OCI-LY7 (cell line): ENCODE measurements at regions not wholly inside any gene's neighbourhood (a gene's known extent, or its start where the extent isn't known, plus 50 kb on each side); places are given as distances from the start of the nearest gene placed in this dataset.
"Not testable (repeated sequence)": the region's sequence is repeated elsewhere in the genome, so short reads cannot be mapped to it uniquely, and the experiment has no call there.

Experiments used
- BruUV-seq: library from RNA; stranded (reverse); fragments of 400-500 nt; replicated peaks from 2 replicates; lab custom pipeline; 2021; lab: Mats Ljungman, UMichigan
- CTCF ChIA-PET: fragments of 300-600 bp; sonication (Branson Sonifier 250); formaldehyde crosslinking; loops from one replicate; lab custom pipeline; 2022; ENCODE audit warnings: antibody characterized with exemption; ENCODE audit not compliant: unreplicated experiment; lab: Charles Lee
- POLR2A ChIA-PET: fragments of 300-600 bp; sonication (Branson Sonifier 250); formaldehyde crosslinking; loops from one replicate; lab custom pipeline; 2022; ENCODE audit warnings: antibody characterized with exemption; lab: Charles Lee
- DNase-seq: peaks from one replicate; pipeline ENCODE4 v3.0.0-alpha.2; 2015; ENCODE audit warnings: low spot score
- H2AFZ ChIP-seq: fragments of 200-600 bp; sonication (generic), shearing (Covaris generic); 2 replicates; pipeline ENCODE4 v1.6.1; 2014; ENCODE audit warnings: mild to moderate bottlenecking, antibody characterized with exemption, low read length, moderate library complexity
- H3K27ac ChIP-seq: fragments of 200-600 bp; sonication (generic); 2 replicates; pipeline ENCODE4 v1.5.1; 2014; ENCODE audit warnings: mixed run types, low read depth, mild to moderate bottlenecking, moderate library complexity, low read length, inconsistent platforms; ENCODE audit not compliant: poor library complexity, severe bottlenecking
- H3K36me3 ChIP-seq: fragments of 200-600 bp; sonication (generic); 2 replicates; pipeline ENCODE4 v1.6.1; 2014; ENCODE audit warnings: mild to moderate bottlenecking, antibody characterized with exemption, low read length, moderate library complexity, mixed read lengths; ENCODE audit not compliant: insufficient read depth
- H3K4me1 ChIP-seq: fragments of 200-600 bp; sonication (generic); 2 replicates; pipeline ENCODE4 v1.5.1; 2014; ENCODE audit warnings: mild to moderate bottlenecking, low read length; ENCODE audit not compliant: insufficient read depth, poor library complexity, severe bottlenecking
- H3K4me2 ChIP-seq: fragments of 200-600 bp; sonication (generic); 2 replicates; pipeline ENCODE4 v1.6.1; 2014; ENCODE audit warnings: mild to moderate bottlenecking, low read length
- H3K4me3 ChIP-seq: fragments of 200-600 bp; sonication (generic); 2 replicates; pipeline ENCODE4 v1.5.1; 2014; ENCODE audit warnings: mild to moderate bottlenecking, low read depth, low read length; ENCODE audit not compliant: poor library complexity, severe bottlenecking
- H3K79me2 ChIP-seq: fragments of 200-600 bp; sonication (generic); 2 replicates; pipeline ENCODE4 v1.6.1; 2016; ENCODE audit warnings: low read depth, mild to moderate bottlenecking, low read length, moderate library complexity, mixed read lengths; ENCODE audit not compliant: insufficient read depth
- H3K9me2 ChIP-seq: fragments of 200-600 bp; sonication (generic); 2 replicates; pipeline ENCODE4 v1.6.1; 2016; ENCODE audit warnings: mild to moderate bottlenecking, low read length, mixed read lengths; ENCODE audit not compliant: insufficient read depth
- H3K9me3 ChIP-seq: fragments of 200-600 bp; sonication (generic); 2 replicates; pipeline ENCODE4 v1.6.1; 2014; ENCODE audit warnings: mild to moderate bottlenecking, mixed run types, low read length, mixed read lengths
- H4K20me1 ChIP-seq: fragments of 200-600 bp; sonication (generic); 2 replicates; pipeline ENCODE4 v1.6.1; 2014; ENCODE audit warnings: mild to moderate bottlenecking, antibody characterized with exemption, low read length, moderate library complexity, mixed read lengths; ENCODE audit not compliant: insufficient read depth
- CTCF ChIP-seq: fragments of 200-600 bp; sonication (generic); conservative IDR thresholded peaks from 2 replicates; pipeline ENCODE4 v1.5.1; 2014; ENCODE audit warnings: mild to moderate bottlenecking, antibody characterized with exemption, low read length, moderate library complexity, mixed read lengths
- EZH2phosphoT487 ChIP-seq: fragments of 200-600 bp; sonication (generic); IDR thresholded peaks from 2 replicates; pipeline ENCODE4 v1.6.1; 2018; ENCODE audit warnings: low read depth, borderline replicate concordance, mild to moderate bottlenecking, mixed run types, antibody characterized with exemption, low read length, moderate library complexity, mixed read lengths
- intact Hi-C: fragments of 100-400 bp; cut with micrococcal nuclease; formaldehyde crosslinking; loops from one replicate; pipeline ENCODE4 v1.10.0; 2022; ENCODE audit not compliant: unreplicated experiment

- Histone ChIP-seq H3K4me2 (no peak overlapping the region), H4K20me1 (no peaks in the 10 kb centered on the region), H3K4me1 (no peaks in the 10 kb centered on the region), H3K9me3 (peaks cover 6% of the 10 kb centered on the region; the same call in 1 of the 2 replicates), H3K4me3 (no peak overlapping the region), H2AFZ (no peak overlapping the region), H3K36me3 (no peaks in the 10 kb centered on the region), H3K9me2 (no peaks in the 10 kb centered on the region), H3K27ac (no peak overlapping the region), H3K79me2 (no peaks in the 10 kb centered on the region)
- TF ChIP-seq EZH2phosphoT487 (no peak), CTCF (peak; percentile 51; the same call in 1 of the 2 replicates)
- DNase-seq, result no peak
- ChIA-PET POLR2A (no interaction called here), CTCF (no interaction called here)
- intact Hi-C loops, result no loop called here
- BruUV-seq, result no TSS peak
Measured at GRCh38 chr4:186366326-186366725, 100.3 kb downstream of the F11 start.

DNA sequence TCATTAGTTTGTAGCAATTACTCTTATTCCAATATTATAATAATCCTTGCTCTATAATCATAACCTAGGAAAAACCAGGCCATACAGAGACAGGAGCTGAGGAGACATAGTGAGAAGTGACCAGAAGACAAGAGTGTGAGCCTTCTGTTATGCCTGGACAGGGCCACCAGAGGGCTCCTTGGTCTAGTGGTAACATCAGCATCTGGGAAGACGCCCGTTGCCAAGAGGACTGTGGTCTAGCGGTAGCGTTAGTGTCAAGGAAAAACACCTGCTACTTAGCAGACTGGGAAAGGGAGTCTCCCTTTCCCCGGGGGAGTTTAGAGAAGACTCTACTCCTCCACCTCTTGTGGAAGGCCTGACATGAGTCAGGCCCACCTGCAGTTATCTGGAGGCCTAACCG is 97.0 kb downstream of the F11 start:
- H3K9me3 ChIP-seq, H4K20me1 ChIP-seq, H3K4me3 ChIP-seq, H3K36me3 ChIP-seq, H3K4me2 ChIP-seq, DNase-seq, CTCF ChIA-PET, H3K9me2 ChIP-seq, POLR2A ChIA-PET, BruUV-seq, H3K79me2 ChIP-seq, intact Hi-C loops, H2AFZ ChIP-seq, H3K4me1 ChIP-seq, H3K27ac ChIP-seq: not testable (repeated sequence)
- TF ChIP-seq CTCF, result 0 out of 2 replicates have a peak, but pooled peaks have one; percentile 33

GRCh38 chr4:186360551-186360950 is 94.6 kb downstream of the F11 start:
- ChIA-PET POLR2A (no interaction called here), CTCF (no interaction called here)
- no peak overlapping the region for H3K27ac ChIP-seq
- intact Hi-C loops, result no loop called here
- H3K36me3 ChIP-seq, result no peaks in the 10 kb centered on the region
- H2AFZ ChIP-seq, result no peak overlapping the region
- peaks cover 6% of the 10 kb centered on the region; the same call in 1 of the 2 replicates for H3K9me3 ChIP-seq
- no peaks in the 10 kb centered on the region for H3K4me1 ChIP-seq
- no peaks in the 10 kb centered on the region for H3K9me2 ChIP-seq
- H4K20me1 ChIP-seq, result no peaks in the 10 kb centered on the region
- no peak overlapping the region for H3K4me2 ChIP-seq
- no TSS peak for BruUV-seq
- TF ChIP-seq EZH2phosphoT487 (no peak), CTCF (no peak)
- H3K79me2 ChIP-seq, result no peaks in the 10 kb centered on the region
- DNase-seq, result no peak
- no peak overlapping the region for H3K4me3 ChIP-seq
